Stomach (tissue), 8 donors: ENCODE measurements at regions not wholly inside any gene's neighbourhood (a gene's known extent, or its start where the extent isn't known, plus 50 kb on each side); places are given as distances from the start of the nearest gene placed in this dataset.
A peak's percentile ranks its signal among the peaks of the same experiment; 100 is the strongest.

Experiments
- DNase-seq, 2 donors: peaks; one replicate each; pipeline versions ENCODE4 v3.0.0 to v3.0.0-alpha.2; 2013 to 2019
- H3K27ac ChIP-seq, 5 donors: fragments of 200-600 bp in 4 of 5; sonication (generic) in 4 of 5; one replicate each; pipeline ENCODE4 v1.5.1; 2013 to 2019; ENCODE audit warnings: mild to moderate bottlenecking in 1 of 5, moderate library complexity in 1 of 5
- H3K27me3 ChIP-seq, 3 donors: fragments of 200-600 bp; sonication (generic); one replicate each; pipeline ENCODE4 v1.5.1; 2017 to 2019; ENCODE audit warnings: mixed run types in 1 of 3
- H3K36me3 ChIP-seq, 4 donors: fragments of 200-600 bp; sonication (generic); 1 replicate in 3 of 4; 2 replicates in 1 of 4; pipeline ENCODE4 v1.5.1; 2016 to 2019
- H3K4me1 ChIP-seq, 4 donors: fragments of 200-600 bp; sonication (generic); one replicate each; pipeline ENCODE4 v1.5.1; 2016 to 2019
- H3K4me3 ChIP-seq, 4 donors: fragments of 200-600 bp; sonication (generic) in 3 of 4; one replicate each; pipeline ENCODE4 v1.5.1; 2016 to 2019; ENCODE audit warnings: mild to moderate bottlenecking in 1 of 4
- H3K9me3 ChIP-seq, 4 donors: fragments of 200-600 bp; sonication (generic); one replicate each; pipeline ENCODE4 v1.5.1; 2016 to 2019
- EP300 ChIP-seq: sonication (generic); formaldehyde crosslinking; IDR thresholded peaks from one replicate; pipeline ENCODE4 v1.6.1; 2017; ENCODE audit warnings: antibody characterized with exemption
- POLR2A ChIP-seq, 4 donors: fragments of 450-650 bp; IDR thresholded peaks; one replicate each; pipeline ENCODE4 v1.6.1; 2016; ENCODE audit warnings: antibody characterized with exemption in 4 of 4, control low read depth in 2 of 4, mild to moderate bottlenecking in 1 of 4, moderate library complexity in 1 of 4
- POLR2AphosphoS5 ChIP-seq, 3 donors: sonication (generic); formaldehyde crosslinking; IDR thresholded peaks; one replicate each; pipeline ENCODE4 v1.6.1; 2016; ENCODE audit warnings: antibody characterized with exemption in 3 of 3
- WGBS, 5 donors: extraction: QIAGEN DNeasy Blood & Tissue Kit in 3 of 5; methylation state at CpG; one replicate each; pipeline versions ENCODE4 v1.1.5 to v1.1.7; 2013 to 2018; 5-methylcytosine and 5-hydroxymethylcytosine counted together
- intact Hi-C: fragments of 100-400 bp; cut with DNase I; formaldehyde crosslinking; loops from one replicate; pipeline ENCODE4 v1.15.1; 2023; ENCODE audit warnings: low total_unique reads
- TF ChIP-seq, protein P1 (sequence below), 7 experiments: fragments of 450-650 bp in 4 of 7; fragments of 200-600 bp in 3 of 7; sonication (generic) in 3 of 7; IDR thresholded peaks; one replicate each; pipeline ENCODE4 v1.5.1; 2016 to 2019; ENCODE audit warnings: antibody characterized with exemption in 7 of 7, control low read depth in 2 of 7, mild to moderate bottlenecking in 1 of 7
- donor health status: healthy with polysubstance abuse.
- donor health status: Bipolar disorder and iron deficiency.
- donor health status: healthy.

DNA sequence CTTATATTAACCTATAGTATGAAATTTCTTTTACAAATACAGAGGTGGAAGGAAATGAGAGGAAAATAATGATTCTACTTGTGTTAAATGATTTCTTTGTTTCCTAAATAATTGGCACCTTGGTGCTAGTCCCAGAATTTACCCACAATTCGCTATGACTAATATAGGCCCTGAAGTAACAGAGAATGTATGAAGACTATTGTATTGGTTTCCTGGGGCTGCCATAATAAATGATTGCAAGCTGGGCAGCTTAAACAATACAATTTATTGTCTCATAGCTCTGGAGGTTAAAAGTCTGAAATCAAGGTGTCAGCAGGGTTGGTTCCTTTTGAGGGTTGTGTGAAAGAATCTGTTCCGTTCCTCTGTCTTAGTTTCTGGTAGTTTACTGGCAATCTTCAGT is 74.8 kb upstream of the GPRIN3 start:
- TF ChIP-seq EP300 = no peak
- TF ChIP-seq, protein P1, sequence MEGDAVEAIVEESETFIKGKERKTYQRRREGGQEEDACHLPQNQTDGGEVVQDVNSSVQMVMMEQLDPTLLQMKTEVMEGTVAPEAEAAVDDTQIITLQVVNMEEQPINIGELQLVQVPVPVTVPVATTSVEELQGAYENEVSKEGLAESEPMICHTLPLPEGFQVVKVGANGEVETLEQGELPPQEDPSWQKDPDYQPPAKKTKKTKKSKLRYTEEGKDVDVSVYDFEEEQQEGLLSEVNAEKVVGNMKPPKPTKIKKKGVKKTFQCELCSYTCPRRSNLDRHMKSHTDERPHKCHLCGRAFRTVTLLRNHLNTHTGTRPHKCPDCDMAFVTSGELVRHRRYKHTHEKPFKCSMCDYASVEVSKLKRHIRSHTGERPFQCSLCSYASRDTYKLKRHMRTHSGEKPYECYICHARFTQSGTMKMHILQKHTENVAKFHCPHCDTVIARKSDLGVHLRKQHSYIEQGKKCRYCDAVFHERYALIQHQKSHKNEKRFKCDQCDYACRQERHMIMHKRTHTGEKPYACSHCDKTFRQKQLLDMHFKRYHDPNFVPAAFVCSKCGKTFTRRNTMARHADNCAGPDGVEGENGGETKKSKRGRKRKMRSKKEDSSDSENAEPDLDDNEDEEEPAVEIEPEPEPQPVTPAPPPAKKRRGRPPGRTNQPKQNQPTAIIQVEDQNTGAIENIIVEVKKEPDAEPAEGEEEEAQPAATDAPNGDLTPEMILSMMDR (IDR thresholded peaks at IDR 0.05) = no peak
- TF ChIP-seq POLR2AphosphoS5 (IDR thresholded peaks at IDR 0.05) = no peak
- TF ChIP-seq POLR2A (IDR thresholded peaks at IDR 0.05) = no peak
- H3K4me3 ChIP-seq = no peak overlapping the region
- no peak overlapping the region for H3K27ac ChIP-seq
- peaks cover 0 to 10% (median 5%) of the 10 kb centered on the region in 4 donors for H3K4me1 ChIP-seq
- peaks cover 0 to 8% (median 0%) of the 10 kb centered on the region in 4 donors for H3K9me3 ChIP-seq
- no peak for DNase-seq
- WGBS, 5 donors = 68 to 89% (median 83%) methylated on average over 2 of the region's 2 CpGs
- no peaks in the 10 kb centered on the region for H3K27me3 ChIP-seq
- intact Hi-C loops = no loop called here
- no peaks in the 10 kb centered on the region for H3K36me3 ChIP-seq

DNA sequence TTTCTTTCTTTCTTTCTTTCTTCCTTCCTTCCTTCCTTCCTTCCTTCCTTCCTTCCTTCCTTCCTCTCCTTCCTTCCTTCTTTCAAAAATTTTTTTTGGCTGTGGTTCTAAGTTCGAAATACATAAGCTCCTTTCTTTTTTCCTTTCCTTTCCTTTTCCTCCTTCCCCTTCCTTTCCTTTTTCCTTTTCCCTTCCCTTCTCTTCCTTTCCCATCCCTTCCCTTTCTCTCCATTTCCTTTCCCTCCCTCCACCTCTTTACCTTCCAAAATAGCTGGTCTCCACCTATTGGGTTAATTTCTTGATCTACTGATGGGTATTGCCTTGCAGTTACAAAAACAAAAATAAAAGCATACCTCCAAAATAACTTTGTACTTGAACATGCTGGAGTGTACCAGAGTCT is 73.4 kb upstream of the GPRIN3 start:
- H3K9me3 ChIP-seq = peaks cover 0 to 8% (median 0%) of the 10 kb centered on the region in 4 donors
- peaks cover 0 to 10% (median 5%) of the 10 kb centered on the region in 4 donors for H3K4me1 ChIP-seq
- no peak for DNase-seq
- H3K36me3 ChIP-seq = no peaks in the 10 kb centered on the region
- no peak overlapping the region for H3K27ac ChIP-seq
- intact Hi-C loops = no loop called here
- no peaks in the 10 kb centered on the region for H3K27me3 ChIP-seq
- TF ChIP-seq EP300 = no peak
- TF ChIP-seq, protein P1 (IDR thresholded peaks at IDR 0.05) = no peak
- no peak for TF ChIP-seq POLR2A (IDR thresholded peaks at IDR 0.05)
- no peak for TF ChIP-seq POLR2AphosphoS5 (IDR thresholded peaks at IDR 0.05)
- 83 to 92% (median 89%) methylated on average over 1 of the region's 1 CpG for WGBS, 5 donors
- H3K4me3 ChIP-seq = no peak overlapping the region

DNA sequence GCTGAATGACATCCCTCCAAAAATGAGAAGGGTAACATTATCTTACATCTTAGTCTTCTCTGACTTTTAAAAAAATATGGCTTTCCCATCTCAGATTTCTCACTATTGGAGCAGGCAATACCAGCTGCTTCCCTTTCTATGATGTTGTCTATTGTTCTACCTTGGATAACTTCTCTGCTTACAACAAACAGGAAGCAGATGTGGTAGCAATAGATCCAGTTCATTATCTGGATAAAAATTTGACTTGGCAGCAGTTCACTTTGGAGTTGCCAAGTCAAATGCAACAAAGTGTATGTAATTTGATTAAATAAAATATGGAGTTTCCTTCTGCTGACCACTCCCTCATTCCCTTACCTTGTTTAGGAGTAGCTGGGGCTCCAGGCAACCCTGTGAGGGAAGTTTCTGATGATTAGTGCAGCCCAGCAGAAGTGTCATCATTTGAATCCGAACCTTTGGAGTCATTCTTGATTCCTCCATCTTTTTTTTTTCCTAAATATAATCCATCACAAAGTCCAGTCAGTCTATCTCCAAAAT is 72.0 kb upstream of the GPRIN3 start:
- H3K4me3 ChIP-seq = no peak overlapping the region
- peaks cover 0 to 8% (median 0%) of the 10 kb centered on the region in 4 donors for H3K9me3 ChIP-seq
- H3K36me3 ChIP-seq = no peaks in the 10 kb centered on the region
- H3K27ac ChIP-seq = no peak overlapping the region
- 27 to 67% (median 46%) methylated on average over 1 of the region's 1 CpG for WGBS, 5 donors
- peak in 1 of 2 donors; percentile 29 for DNase-seq
- intact Hi-C loops = no loop called here
- TF ChIP-seq, protein P1 (IDR thresholded peaks at IDR 0.05) = no peak
- TF ChIP-seq POLR2A (IDR thresholded peaks at IDR 0.05) (no peak), POLR2AphosphoS5 (IDR thresholded peaks at IDR 0.05) (peak in 1 of 3 donors; percentile 15), EP300 (no peak)
- H3K27me3 ChIP-seq = no peaks in the 10 kb centered on the region
- peaks cover 0 to 10% (median 5%) of the 10 kb centered on the region in 4 donors for H3K4me1 ChIP-seq

DNA sequence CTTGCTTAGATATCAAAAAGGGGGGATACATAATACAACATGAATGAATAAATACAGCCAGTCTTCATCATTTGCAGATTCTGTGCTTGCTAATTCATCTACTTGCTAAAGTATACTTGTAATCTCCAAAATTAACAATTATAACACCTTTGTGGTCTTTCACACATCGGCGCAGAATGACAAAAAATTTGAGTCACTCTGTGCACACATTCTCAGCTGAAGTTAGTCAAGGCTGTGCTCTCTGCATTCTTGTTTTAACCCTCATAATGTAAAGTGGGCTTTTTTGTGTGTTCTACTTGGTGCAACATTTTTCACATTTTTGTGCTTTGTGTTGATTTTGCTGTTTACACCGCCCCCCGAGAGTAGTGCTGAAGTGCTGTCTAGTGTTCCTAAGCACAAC is 65.8 kb upstream of the GPRIN3 start:
- H3K27ac ChIP-seq = no peak overlapping the region
- DNase-seq = no peak
- intact Hi-C loops = no loop called here
- H3K36me3 ChIP-seq = no peaks in the 10 kb centered on the region
- TF ChIP-seq POLR2AphosphoS5 (IDR thresholded peaks at IDR 0.05) = no peak
- TF ChIP-seq, protein P1 (IDR thresholded peaks at IDR 0.05) = no peak
- TF ChIP-seq POLR2A (IDR thresholded peaks at IDR 0.05) = no peak
- no peak for TF ChIP-seq EP300
- H3K9me3 ChIP-seq = peaks cover 0 to 8% (median 0%) of the 10 kb centered on the region in 4 donors
- no peaks in the 10 kb centered on the region for H3K27me3 ChIP-seq
- no peaks in the 10 kb centered on the region for H3K4me1 ChIP-seq
- H3K4me3 ChIP-seq = no peak overlapping the region
- WGBS, 5 donors = 77 to 91% (median 88%) methylated on average over 4 of the region's 4 CpGs
